Ovary (tissue), 3 donors: ENCODE measurements at regions not wholly inside any gene's neighbourhood (a gene's known extent, or its start where the extent isn't known, plus 50 kb on each side); places are given as distances from the start of the nearest gene placed in this dataset.

Source experiments
- CTCF ChIP-seq, 3 donors: fragments of 450-650 bp in 2 of 3; fragments of 200-600 bp in 1 of 3; IDR thresholded peaks; one replicate each; pipeline versions ENCODE4 v1.5.1 to v1.8.0; 2016 to 2022; ENCODE audit warnings: antibody characterized with exemption in 3 of 3, mild to moderate bottlenecking in 1 of 3
- EP300 ChIP-seq: sonication (generic); formaldehyde crosslinking; IDR thresholded peaks from one replicate; pipeline ENCODE4 v1.6.1; 2017; ENCODE audit warnings: antibody characterized with exemption
- donor health status: DM: no; HTN: no; CAD: no.

- no peak for TF ChIP-seq CTCF (IDR thresholded peaks at IDR 0.05)
- no peak for TF ChIP-seq EP300
Measured at GRCh38 chr3:150179330-150179729, 208.6 kb upstream of the PFN2 start.
